ENCODE measurements at regions not wholly inside any gene's neighbourhood (a gene's known extent, or its start where the extent isn't known, plus 50 kb on each side); places are given as distances from the start of the nearest gene placed in this dataset.

- WGBS = 94% methylated on average over 15 of the region's 15 CpGs
- peaks cover 2% of the 10 kb centered on the region for H3K4me1 ChIP-seq (ENCODE audit: insufficient read depth)
- H3K4me3 ChIP-seq (ENCODE audit: low read depth, low read length) = no peak overlapping the region
- DNase-seq (ENCODE audit: extremely low spot score) = no peak
- no peaks in the 10 kb centered on the region for H3K36me3 ChIP-seq (ENCODE audit: insufficient read depth)
- peak overlapping the region; percentile 35 for H3K27ac ChIP-seq (ENCODE audit: low read depth)
These were observed 158.5 kb downstream of the C9orf50 start for GRCh38 chr9:129462360-129462759.

GRCh38 chr9:129460323-129461261 lies 160.3 kb downstream of the C9orf50 start:
- no peaks in the 10 kb centered on the region for H3K36me3 ChIP-seq (ENCODE audit: insufficient read depth)
- 1% methylated on average over 48 of the region's 51 CpGs for WGBS
- DNase-seq (ENCODE audit: extremely low spot score) = peak; percentile 98
- peak overlapping the region; percentile 97 for H3K27ac ChIP-seq (ENCODE audit: low read depth)
- peak overlapping the region; percentile 19 for H3K4me3 ChIP-seq (ENCODE audit: low read depth, low read length)
- H3K4me1 ChIP-seq (ENCODE audit: insufficient read depth) = peaks cover 2% of the 10 kb centered on the region

GRCh38 chr9:129459547-129460322 lies 161.2 kb downstream of the C9orf50 start:
- no peak for DNase-seq (ENCODE audit: extremely low spot score)

GRCh38 chr9:129458663-129459546 lies 162.0 kb downstream of the C9orf50 start:
- H3K27ac ChIP-seq (ENCODE audit: low read depth) = peak overlapping the region; percentile 77
- H3K4me3 ChIP-seq (ENCODE audit: low read depth, low read length) = no peak overlapping the region
- 21% methylated on average over 29 of the region's 29 CpGs for WGBS
- H3K4me1 ChIP-seq (ENCODE audit: insufficient read depth) = peaks cover 2% of the 10 kb centered on the region
- H3K36me3 ChIP-seq (ENCODE audit: insufficient read depth) = no peaks in the 10 kb centered on the region
- no peak for DNase-seq (ENCODE audit: extremely low spot score)

More at GRCh38 chr9:129459547-129460322, 161.2 kb downstream of the C9orf50 start:
- WGBS = 22% methylated on average over 29 of the region's 29 CpGs
- Histone ChIP-seq H3K4me3 (ENCODE audit: low read depth, low read length) (no peak overlapping the region), H3K36me3 (ENCODE audit: insufficient read depth) (no peaks in the 10 kb centered on the region), H3K4me1 (ENCODE audit: insufficient read depth) (peaks cover 2% of the 10 kb centered on the region), H3K27ac (ENCODE audit: low read depth) (peak overlapping the region; percentile 77)

GRCh38 chr9:129458155-129458661 lies 162.7 kb downstream of the C9orf50 start:
- Histone ChIP-seq H3K4me3 (ENCODE audit: low read depth, low read length) (no peak overlapping the region), H3K27ac (ENCODE audit: low read depth) (peak overlapping the region; percentile 77), H3K36me3 (ENCODE audit: insufficient read depth) (no peaks in the 10 kb centered on the region), H3K4me1 (ENCODE audit: insufficient read depth) (peaks cover 2% of the 10 kb centered on the region)
- 35% methylated on average over 14 of the region's 14 CpGs for WGBS
- no peak for DNase-seq (ENCODE audit: extremely low spot score)

GRCh38 chr9:129457325-129457779 lies 163.5 kb downstream of the C9orf50 start:
- DNase-seq (ENCODE audit: extremely low spot score) = no peak
- no peak overlapping the region for H3K4me3 ChIP-seq (ENCODE audit: low read depth, low read length)
- peaks cover 2% of the 10 kb centered on the region for H3K4me1 ChIP-seq (ENCODE audit: insufficient read depth)
- H3K27ac ChIP-seq (ENCODE audit: low read depth) = no peak overlapping the region
- WGBS = 96% methylated on average over 6 of the region's 6 CpGs
- no peaks in the 10 kb centered on the region for H3K36me3 ChIP-seq (ENCODE audit: insufficient read depth)

GRCh38 chr9:129456549-129457324 lies 164.2 kb downstream of the C9orf50 start:
- H3K4me3 ChIP-seq (ENCODE audit: low read depth, low read length) = no peak overlapping the region
- no peak overlapping the region for H3K27ac ChIP-seq (ENCODE audit: low read depth)
- no peak for DNase-seq (ENCODE audit: extremely low spot score)
- no peaks in the 10 kb centered on the region for H3K36me3 ChIP-seq (ENCODE audit: insufficient read depth)
- WGBS = 97% methylated on average over 3 of the region's 3 CpGs
- peaks cover 2% of the 10 kb centered on the region for H3K4me1 ChIP-seq (ENCODE audit: insufficient read depth)

GRCh38 chr9:129455151-129455995 lies 165.5 kb downstream of the C9orf50 start:
- WGBS = 42% methylated on average over 20 of the region's 20 CpGs
- Histone ChIP-seq H3K36me3 (ENCODE audit: insufficient read depth) (no peaks in the 10 kb centered on the region), H3K4me3 (ENCODE audit: low read depth, low read length) (no peak overlapping the region), H3K27ac (ENCODE audit: low read depth) (no peak overlapping the region), H3K4me1 (ENCODE audit: insufficient read depth) (peaks cover 2% of the 10 kb centered on the region)
- no peak for DNase-seq (ENCODE audit: extremely low spot score)

GRCh38 chr9:129454467-129455067 lies 166.3 kb downstream of the C9orf50 start:
- no peak overlapping the region for H3K4me3 ChIP-seq (ENCODE audit: low read depth, low read length)
- H3K4me1 ChIP-seq (ENCODE audit: insufficient read depth) = no peaks in the 10 kb centered on the region
- H3K36me3 ChIP-seq (ENCODE audit: insufficient read depth) = no peaks in the 10 kb centered on the region
- WGBS = 97% methylated on average over 8 of the region's 8 CpGs
- no peak overlapping the region for H3K27ac ChIP-seq (ENCODE audit: low read depth)
- no peak for DNase-seq (ENCODE audit: extremely low spot score)

GRCh38 chr9:129453734-129454133 lies 167.2 kb downstream of the C9orf50 start:
- no peaks in the 10 kb centered on the region for H3K4me1 ChIP-seq (ENCODE audit: insufficient read depth)
- H3K36me3 ChIP-seq (ENCODE audit: insufficient read depth) = no peaks in the 10 kb centered on the region
- no peak for DNase-seq (ENCODE audit: extremely low spot score)
- no peak overlapping the region for H3K4me3 ChIP-seq (ENCODE audit: low read depth, low read length)
- no peak overlapping the region for H3K27ac ChIP-seq (ENCODE audit: low read depth)

GRCh38 chr9:129451669-129452068 lies 169.2 kb downstream of the C9orf50 start:
- no peak for DNase-seq (ENCODE audit: extremely low spot score)
- H3K4me1 ChIP-seq (ENCODE audit: insufficient read depth) = no peaks in the 10 kb centered on the region
- no peak overlapping the region for H3K4me3 ChIP-seq (ENCODE audit: low read depth, low read length)
- peak overlapping the region; percentile 65 for H3K27ac ChIP-seq (ENCODE audit: low read depth)
- 29% methylated on average over 10 of the region's 10 CpGs for WGBS
- H3K36me3 ChIP-seq (ENCODE audit: insufficient read depth) = no peaks in the 10 kb centered on the region

Data from urinary bladder (tissue), 3 donors.